Rectal smooth muscle tissue (tissue), 1 donor: ENCODE measurements at regions not wholly inside any gene's neighbourhood (a gene's known extent, or its start where the extent isn't known, plus 50 kb on each side); places are given as distances from the start of the nearest gene placed in this dataset.

Experiments used
- H3K27ac ChIP-seq: one replicate; pipeline ENCODE4 v1.7.0; 2013; ENCODE audit warnings: low read depth, low read length, inconsistent platforms
- H3K27me3 ChIP-seq: one replicate; pipeline ENCODE4 v1.7.0; 2013; ENCODE audit warnings: low read length; ENCODE audit not compliant: control insufficient read depth, insufficient read depth
- H3K36me3 ChIP-seq: one replicate; pipeline ENCODE4 v1.7.0; 2013; ENCODE audit warnings: low read length; ENCODE audit not compliant: control insufficient read depth, insufficient read depth
- H3K4me1 ChIP-seq: one replicate; pipeline ENCODE4 v1.7.0; 2013; ENCODE audit warnings: low read length; ENCODE audit not compliant: control insufficient read depth, insufficient read depth
- H3K4me3 ChIP-seq: one replicate; pipeline ENCODE4 v1.7.0; 2013; ENCODE audit warnings: low read length
- H3K9ac ChIP-seq: one replicate; pipeline ENCODE4 v1.7.0; 2013; ENCODE audit warnings: low read length

- no peaks in the 10 kb centered on the region for H3K27me3 ChIP-seq
- no peak overlapping the region for H3K27ac ChIP-seq
- H3K4me1 ChIP-seq = no peaks in the 10 kb centered on the region
- no peaks in the 10 kb centered on the region for H3K36me3 ChIP-seq
- no peak overlapping the region for H3K4me3 ChIP-seq
- no peak overlapping the region for H3K9ac ChIP-seq
Observed at GRCh38 chr18:22550861-22551260, 133.1 kb upstream of the CTAGE1 start.

- H3K27ac ChIP-seq = no peak overlapping the region
- no peak overlapping the region for H3K9ac ChIP-seq
- H3K36me3 ChIP-seq = no peaks in the 10 kb centered on the region
- no peak overlapping the region for H3K4me3 ChIP-seq
- no peaks in the 10 kb centered on the region for H3K4me1 ChIP-seq
- no peaks in the 10 kb centered on the region for H3K27me3 ChIP-seq
Observed at GRCh38 chr18:22551536-22552151, 133.9 kb upstream of the CTAGE1 start.

GRCh38 chr18:22552254-22552653 is 134.5 kb upstream of the CTAGE1 start:
- no peaks in the 10 kb centered on the region for H3K36me3 ChIP-seq
- no peak overlapping the region for H3K9ac ChIP-seq
- H3K27ac ChIP-seq = no peak overlapping the region
- no peak overlapping the region for H3K4me3 ChIP-seq
- no peaks in the 10 kb centered on the region for H3K4me1 ChIP-seq
- H3K27me3 ChIP-seq = no peaks in the 10 kb centered on the region

- H3K27ac ChIP-seq = no peak overlapping the region
- H3K27me3 ChIP-seq = no peaks in the 10 kb centered on the region
- no peaks in the 10 kb centered on the region for H3K36me3 ChIP-seq
- H3K4me1 ChIP-seq = no peaks in the 10 kb centered on the region
- H3K9ac ChIP-seq = no peak overlapping the region
- no peak overlapping the region for H3K4me3 ChIP-seq
Observed at GRCh38 chr18:22552899-22553460, 135.3 kb upstream of the CTAGE1 start.

- no peaks in the 10 kb centered on the region for H3K27me3 ChIP-seq
- no peak overlapping the region for H3K4me3 ChIP-seq
- no peaks in the 10 kb centered on the region for H3K4me1 ChIP-seq
- H3K9ac ChIP-seq = no peak overlapping the region
- no peaks in the 10 kb centered on the region for H3K36me3 ChIP-seq
- H3K27ac ChIP-seq = no peak overlapping the region
Observed at GRCh38 chr18:22556222-22557167, 138.8 kb upstream of the CTAGE1 start.

- Histone ChIP-seq H3K9ac (no peak overlapping the region), H3K4me3 (no peak overlapping the region), H3K4me1 (no peaks in the 10 kb centered on the region), H3K27me3 (no peaks in the 10 kb centered on the region), H3K36me3 (no peaks in the 10 kb centered on the region), H3K27ac (no peak overlapping the region)
Observed at GRCh38 chr18:22557168-22557941, 139.6 kb upstream of the CTAGE1 start.

- Histone ChIP-seq H3K4me1 (no peaks in the 10 kb centered on the region), H3K36me3 (no peaks in the 10 kb centered on the region), H3K4me3 (peak overlapping the region; percentile 50), H3K27ac (no peak overlapping the region), H3K9ac (no peak overlapping the region), H3K27me3 (no peaks in the 10 kb centered on the region)
Observed at GRCh38 chr18:22558945-22559385, 141.2 kb upstream of the CTAGE1 start.

- peak overlapping the region; percentile 32 for H3K9ac ChIP-seq
Observed at GRCh38 chr18:22559414-22560274, 141.9 kb upstream of the CTAGE1 start.

GRCh38 chr18:22560275-22560610 is 142.5 kb upstream of the CTAGE1 start:
- Histone ChIP-seq H3K4me3 (peak overlapping the region; percentile 50), H3K9ac (no peak overlapping the region), H3K27me3 (no peaks in the 10 kb centered on the region), H3K36me3 (no peaks in the 10 kb centered on the region), H3K27ac (no peak overlapping the region), H3K4me1 (no peaks in the 10 kb centered on the region)

More at GRCh38 chr18:22559414-22560274, 141.9 kb upstream of the CTAGE1 start:
- Histone ChIP-seq H3K36me3 (no peaks in the 10 kb centered on the region), H3K4me3 (peak overlapping the region; percentile 50), H3K27ac (peak overlapping the region; percentile 69), H3K27me3 (no peaks in the 10 kb centered on the region), H3K4me1 (no peaks in the 10 kb centered on the region)

GRCh38 chr18:22560797-22561196 is 143.1 kb upstream of the CTAGE1 start:
- no peaks in the 10 kb centered on the region for H3K27me3 ChIP-seq
- H3K4me1 ChIP-seq = no peaks in the 10 kb centered on the region
- no peak overlapping the region for H3K4me3 ChIP-seq
- no peak overlapping the region for H3K27ac ChIP-seq
- H3K36me3 ChIP-seq = no peaks in the 10 kb centered on the region
- no peak overlapping the region for H3K9ac ChIP-seq

- Histone ChIP-seq H3K4me1 (no peaks in the 10 kb centered on the region), H3K27ac (no peak overlapping the region), H3K4me3 (no peak overlapping the region), H3K9ac (no peak overlapping the region), H3K27me3 (no peaks in the 10 kb centered on the region), H3K36me3 (no peaks in the 10 kb centered on the region)
Observed at GRCh38 chr18:22563164-22563583, 145.5 kb upstream of the CTAGE1 start.
